ENCODE measurements at regions not wholly inside any gene's neighbourhood (a gene's known extent, or its start where the extent isn't known, plus 50 kb on each side); places are given as distances from the start of the nearest gene placed in this dataset.

DNA sequence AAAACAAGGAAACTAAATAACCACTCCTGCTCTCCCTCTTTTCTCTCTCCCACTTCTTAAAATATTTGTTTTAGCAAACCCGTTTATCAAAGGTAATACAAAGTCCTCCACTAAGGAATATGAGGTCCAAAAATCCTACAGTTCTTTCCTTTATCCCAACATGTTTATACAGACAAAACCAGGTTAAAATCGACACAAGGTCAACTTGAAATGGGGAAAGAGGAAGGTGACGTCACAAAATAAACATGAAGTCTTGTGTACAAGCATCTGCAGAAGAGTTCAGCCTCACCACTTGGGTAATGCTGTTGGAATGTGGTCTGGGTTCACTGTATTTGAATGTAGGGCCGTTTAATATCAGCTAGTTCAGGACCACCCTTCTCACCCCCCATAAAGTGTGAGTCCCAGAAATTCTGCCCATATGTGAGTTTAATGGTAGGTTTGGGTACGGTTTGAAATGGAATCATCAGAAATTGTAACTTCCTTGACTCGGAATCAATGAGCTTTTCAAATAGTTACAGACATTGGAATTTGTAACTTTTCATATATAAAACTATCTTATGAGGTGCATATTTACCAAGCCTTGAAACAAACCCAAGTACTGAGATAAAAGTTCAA is 120.0 kb upstream of the SLC38A2 start:
- H3K27ac ChIP-seq (ENCODE audit: low read depth, low read length): no peak overlapping the region
- no peak overlapping the region for H3K4me3 ChIP-seq (ENCODE audit: low read length in 3 of 3)
- H3K27me3 ChIP-seq (ENCODE audit: control insufficient read depth in 3 of 3, insufficient read depth in 3 of 3, low read length in 3 of 3): no peaks in the 10 kb centered on the region
- H3K9me3 ChIP-seq (ENCODE audit: control insufficient read depth in 3 of 3, low read length in 3 of 3): no peaks in the 10 kb centered on the region
- H3K36me3 ChIP-seq (ENCODE audit: control insufficient read depth in 3 of 3, insufficient read depth in 3 of 3, low read length in 3 of 3): no peaks in the 10 kb centered on the region
- no peak overlapping the region for H3K9ac ChIP-seq (ENCODE audit: low read depth in 1 of 3, low read length in 3 of 3)
- H3K4me1 ChIP-seq (ENCODE audit: control insufficient read depth in 3 of 3, insufficient read depth in 3 of 3, low read length in 3 of 3): peaks cover 5 to 9% (median 9%) of the 10 kb centered on the region in 3 donors

DNA sequence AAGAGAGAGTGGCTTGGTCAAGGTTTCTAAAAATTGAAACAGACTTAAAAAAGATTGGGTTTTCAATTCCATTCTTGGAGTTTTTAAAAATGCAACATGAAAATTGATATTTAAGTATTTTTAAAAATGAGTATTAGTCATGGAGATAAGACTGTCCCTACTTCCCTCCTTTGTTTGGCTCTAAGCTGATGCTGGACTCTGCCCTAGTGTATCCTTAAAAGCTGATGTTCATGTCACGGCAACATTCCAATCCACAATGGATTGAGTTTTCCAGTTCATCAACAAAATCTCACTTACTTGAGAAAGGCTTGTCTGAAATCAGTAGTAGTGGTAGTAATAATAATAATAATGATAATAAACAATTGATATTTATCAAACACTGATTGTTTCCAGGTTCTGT is 119.0 kb upstream of the SLC38A2 start:
- no peaks in the 10 kb centered on the region for H3K36me3 ChIP-seq (ENCODE audit: control insufficient read depth in 3 of 3, insufficient read depth in 3 of 3, low read length in 3 of 3)
- no peaks in the 10 kb centered on the region for H3K9me3 ChIP-seq (ENCODE audit: control insufficient read depth in 3 of 3, low read length in 3 of 3)
- peaks cover 5 to 9% (median 9%) of the 10 kb centered on the region in 3 donors for H3K4me1 ChIP-seq (ENCODE audit: control insufficient read depth in 3 of 3, insufficient read depth in 3 of 3, low read length in 3 of 3)
- H3K27ac ChIP-seq (ENCODE audit: low read depth, low read length): no peak overlapping the region
- H3K4me3 ChIP-seq (ENCODE audit: low read length in 3 of 3): no peak overlapping the region
- no peaks in the 10 kb centered on the region for H3K27me3 ChIP-seq (ENCODE audit: control insufficient read depth in 3 of 3, insufficient read depth in 3 of 3, low read length in 3 of 3)
- no peak overlapping the region for H3K9ac ChIP-seq (ENCODE audit: low read depth in 1 of 3, low read length in 3 of 3)

- H3K4me1 ChIP-seq (ENCODE audit: control insufficient read depth in 3 of 3, insufficient read depth in 3 of 3, low read length in 3 of 3): peaks cover 5 to 9% (median 9%) of the 10 kb centered on the region in 3 donors
- no peak overlapping the region for H3K27ac ChIP-seq (ENCODE audit: low read depth, low read length)
- no peak overlapping the region for H3K4me3 ChIP-seq (ENCODE audit: low read length in 3 of 3)
- no peaks in the 10 kb centered on the region for H3K36me3 ChIP-seq (ENCODE audit: control insufficient read depth in 3 of 3, insufficient read depth in 3 of 3, low read length in 3 of 3)
- no peak overlapping the region for H3K9ac ChIP-seq (ENCODE audit: low read depth in 1 of 3, low read length in 3 of 3)
- no peaks in the 10 kb centered on the region for H3K9me3 ChIP-seq (ENCODE audit: control insufficient read depth in 3 of 3, low read length in 3 of 3)
- H3K27me3 ChIP-seq (ENCODE audit: control insufficient read depth in 3 of 3, insufficient read depth in 3 of 3, low read length in 3 of 3): no peaks in the 10 kb centered on the region
Measured at GRCh38 chr12:46490635-46491034, 118.1 kb upstream of the SLC38A2 start.

GRCh38 chr12:46489951-46490388 is 117.4 kb upstream of the SLC38A2 start:
- Histone ChIP-seq H3K4me1 (ENCODE audit: control insufficient read depth in 3 of 3, insufficient read depth in 3 of 3, low read length in 3 of 3) (peaks cover 5 to 9% (median 9%) of the 10 kb centered on the region in 3 donors), H3K9ac (ENCODE audit: low read depth in 1 of 3, low read length in 3 of 3) (no peak overlapping the region), H3K36me3 (ENCODE audit: control insufficient read depth in 3 of 3, insufficient read depth in 3 of 3, low read length in 3 of 3) (no peaks in the 10 kb centered on the region), H3K9me3 (ENCODE audit: control insufficient read depth in 3 of 3, low read length in 3 of 3) (no peaks in the 10 kb centered on the region), H3K4me3 (ENCODE audit: low read length in 3 of 3) (no peak overlapping the region), H3K27ac (ENCODE audit: low read depth, low read length) (no peak overlapping the region), H3K27me3 (ENCODE audit: control insufficient read depth in 3 of 3, insufficient read depth in 3 of 3, low read length in 3 of 3) (no peaks in the 10 kb centered on the region)

DNA sequence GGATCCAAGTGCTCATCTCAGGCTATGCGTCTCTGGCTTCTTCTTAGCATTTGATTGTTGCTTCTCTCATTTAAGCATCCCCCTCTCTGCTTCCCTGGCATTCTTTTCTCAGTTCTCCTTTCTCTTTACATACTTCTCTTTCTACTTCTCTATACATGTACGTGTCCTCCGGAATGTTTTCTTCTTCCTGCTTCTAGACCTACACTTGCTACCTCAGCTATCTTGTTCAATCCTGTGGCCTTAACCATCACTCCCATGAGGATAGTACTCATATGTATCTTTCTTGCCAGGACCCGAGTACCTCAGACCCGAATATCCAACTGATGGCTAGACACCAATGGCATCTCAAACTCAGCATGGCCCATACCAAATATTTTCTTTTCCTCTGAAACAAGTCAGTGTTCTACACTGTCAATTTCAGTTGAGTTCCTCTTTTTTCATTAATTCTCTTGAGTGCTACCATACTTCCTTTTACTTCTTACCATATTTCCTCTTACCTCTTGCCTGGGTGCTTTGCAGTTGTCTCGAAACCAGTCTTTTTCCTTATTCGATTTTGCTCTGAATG is 115.1 kb upstream of the SLC38A2 start:
- Histone ChIP-seq H3K27ac (ENCODE audit: low read depth, low read length) (no peak overlapping the region), H3K4me1 (ENCODE audit: control insufficient read depth in 3 of 3, insufficient read depth in 3 of 3, low read length in 3 of 3) (peaks cover 5 to 9% (median 9%) of the 10 kb centered on the region in 3 donors)

GRCh38 chr12:46486588-46486987 is 114.0 kb upstream of the SLC38A2 start:
- Histone ChIP-seq H3K27ac (ENCODE audit: low read depth, low read length) (no peak overlapping the region), H3K4me1 (ENCODE audit: control insufficient read depth in 3 of 3, insufficient read depth in 3 of 3, low read length in 3 of 3) (peaks cover 5 to 9% (median 9%) of the 10 kb centered on the region in 3 donors), H3K9me3 (ENCODE audit: control insufficient read depth in 3 of 3, low read length in 3 of 3) (no peaks in the 10 kb centered on the region), H3K36me3 (ENCODE audit: control insufficient read depth in 3 of 3, insufficient read depth in 3 of 3, low read length in 3 of 3) (no peaks in the 10 kb centered on the region), H3K9ac (ENCODE audit: low read depth in 1 of 3, low read length in 3 of 3) (no peak overlapping the region), H3K4me3 (ENCODE audit: low read length in 3 of 3) (no peak overlapping the region), H3K27me3 (ENCODE audit: control insufficient read depth in 3 of 3, insufficient read depth in 3 of 3, low read length in 3 of 3) (no peaks in the 10 kb centered on the region)

More for the DNA sequence above, 115.1 kb upstream of the SLC38A2 start:
- Histone ChIP-seq H3K36me3 (ENCODE audit: control insufficient read depth in 3 of 3, insufficient read depth in 3 of 3, low read length in 3 of 3) (no peaks in the 10 kb centered on the region), H3K9me3 (ENCODE audit: control insufficient read depth in 3 of 3, low read length in 3 of 3) (no peaks in the 10 kb centered on the region), H3K9ac (ENCODE audit: low read depth in 1 of 3, low read length in 3 of 3) (no peak overlapping the region), H3K4me3 (ENCODE audit: low read length in 3 of 3) (no peak overlapping the region), H3K27me3 (ENCODE audit: control insufficient read depth in 3 of 3, insufficient read depth in 3 of 3, low read length in 3 of 3) (no peaks in the 10 kb centered on the region)

DNA sequence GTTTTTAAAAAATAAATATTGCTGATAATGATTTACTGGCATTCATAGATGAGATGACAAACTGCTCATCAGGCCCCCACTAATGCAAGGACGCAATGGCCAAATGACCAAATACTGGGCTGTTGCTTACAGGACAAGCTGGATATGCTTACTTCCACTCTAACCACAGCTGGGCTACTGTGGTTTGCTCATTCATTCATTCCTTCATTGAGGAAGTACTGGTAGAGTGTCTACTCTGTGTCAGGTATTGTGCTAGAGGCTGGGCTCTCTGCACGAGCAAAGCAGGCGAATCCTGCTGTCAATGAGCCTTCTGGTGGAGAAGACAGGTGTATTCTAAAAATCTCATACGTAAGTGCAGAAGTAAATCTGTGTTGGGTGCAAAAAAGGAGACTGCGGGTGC is 113.3 kb upstream of the SLC38A2 start:
- no peak overlapping the region for H3K27ac ChIP-seq (ENCODE audit: low read depth, low read length)

DNA sequence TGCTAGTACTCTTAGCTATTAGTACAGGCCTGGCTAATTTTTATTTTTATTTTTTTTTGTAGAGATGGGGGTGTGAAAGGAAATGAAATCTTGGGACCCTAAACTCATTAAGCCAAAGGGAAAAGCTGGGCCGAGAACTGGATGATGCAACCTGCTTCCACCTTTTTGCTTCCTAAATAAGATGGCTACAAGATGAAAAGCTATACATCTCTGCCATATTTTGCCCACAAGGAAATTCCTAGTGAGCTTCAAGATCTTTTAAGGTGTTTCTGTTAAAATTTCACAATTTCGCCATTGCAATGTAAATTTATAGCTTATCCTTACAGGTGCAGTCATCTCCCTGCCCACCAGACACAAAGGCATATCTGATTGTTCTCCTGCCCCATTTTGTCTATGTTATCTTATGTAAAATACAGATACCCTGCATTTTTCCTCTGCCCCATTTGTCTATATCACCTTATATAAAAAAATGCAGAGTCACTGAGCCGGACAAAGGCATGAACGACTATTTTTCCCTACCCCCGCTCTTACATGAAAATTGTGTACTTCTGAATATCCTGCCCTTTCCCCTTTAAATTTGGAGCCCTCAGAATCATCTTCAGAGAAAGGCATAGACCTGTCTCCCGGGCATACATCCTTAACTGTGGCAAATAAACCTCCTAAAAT is 112.0 kb upstream of the SLC38A2 start:
- H3K4me1 ChIP-seq (ENCODE audit: control insufficient read depth in 3 of 3, insufficient read depth in 3 of 3, low read length in 3 of 3): peaks cover 0 to 2% (median 2%) of the 10 kb centered on the region in 3 donors
- H3K9me3 ChIP-seq (ENCODE audit: control insufficient read depth in 3 of 3, low read length in 3 of 3): no peaks in the 10 kb centered on the region
- no peak overlapping the region for H3K4me3 ChIP-seq (ENCODE audit: low read length in 3 of 3)
- no peaks in the 10 kb centered on the region for H3K36me3 ChIP-seq (ENCODE audit: control insufficient read depth in 3 of 3, insufficient read depth in 3 of 3, low read length in 3 of 3)
- no peaks in the 10 kb centered on the region for H3K27me3 ChIP-seq (ENCODE audit: control insufficient read depth in 3 of 3, insufficient read depth in 3 of 3, low read length in 3 of 3)
- no peak overlapping the region for H3K27ac ChIP-seq (ENCODE audit: low read depth, low read length)
- no peak overlapping the region for H3K9ac ChIP-seq (ENCODE audit: low read depth in 1 of 3, low read length in 3 of 3)

More for the DNA sequence above, 113.3 kb upstream of the SLC38A2 start:
- Histone ChIP-seq H3K9me3 (ENCODE audit: control insufficient read depth in 3 of 3, low read length in 3 of 3) (no peaks in the 10 kb centered on the region), H3K4me3 (ENCODE audit: low read length in 3 of 3) (no peak overlapping the region), H3K4me1 (ENCODE audit: control insufficient read depth in 3 of 3, insufficient read depth in 3 of 3, low read length in 3 of 3) (peaks cover 5 to 9% (median 9%) of the 10 kb centered on the region in 3 donors), H3K9ac (ENCODE audit: low read depth in 1 of 3, low read length in 3 of 3) (no peak overlapping the region), H3K36me3 (ENCODE audit: control insufficient read depth in 3 of 3, insufficient read depth in 3 of 3, low read length in 3 of 3) (no peaks in the 10 kb centered on the region), H3K27me3 (ENCODE audit: control insufficient read depth in 3 of 3, insufficient read depth in 3 of 3, low read length in 3 of 3) (no peaks in the 10 kb centered on the region)

DNA sequence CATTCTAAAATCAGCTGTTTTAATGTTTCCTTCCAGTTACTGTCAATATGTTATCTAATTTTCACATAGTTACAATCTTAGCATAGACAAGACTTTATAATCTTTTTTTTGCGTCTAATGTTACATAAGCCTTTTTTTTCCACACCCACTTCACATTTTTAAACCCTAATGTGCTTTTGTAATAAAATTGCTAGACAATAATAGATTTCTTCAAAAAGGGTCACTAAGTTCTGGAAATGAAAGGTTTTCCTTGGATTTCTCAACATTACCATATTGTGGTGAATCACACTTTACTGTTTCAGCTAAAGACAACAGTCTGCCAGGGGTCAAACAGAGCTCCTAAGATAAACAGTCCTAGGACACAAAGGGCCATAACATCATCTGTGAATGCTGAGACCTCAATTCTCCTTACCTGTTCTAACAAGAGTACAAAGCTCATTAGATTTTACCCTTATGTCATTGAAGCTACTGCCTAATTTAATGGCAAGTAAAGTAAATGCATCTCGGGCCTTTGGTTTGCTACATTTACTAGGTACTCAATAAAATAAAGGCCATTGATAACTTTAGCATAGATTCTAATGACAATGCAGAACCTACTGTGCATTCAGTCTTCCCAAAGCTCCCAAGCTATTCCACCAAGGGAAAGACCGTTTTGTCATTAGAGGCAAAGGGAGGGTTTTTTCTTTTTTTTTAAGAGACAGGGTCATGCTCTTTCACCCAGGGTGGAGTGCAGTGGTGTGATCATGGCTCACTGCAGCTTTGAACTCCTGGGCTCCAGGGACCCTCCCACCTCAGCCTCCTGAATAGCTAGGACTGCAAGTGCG is 111.2 kb upstream of the SLC38A2 start:
- no peaks in the 10 kb centered on the region for H3K9me3 ChIP-seq (ENCODE audit: control insufficient read depth in 3 of 3, low read length in 3 of 3)
- H3K27ac ChIP-seq (ENCODE audit: low read depth, low read length): no peak overlapping the region
- H3K9ac ChIP-seq (ENCODE audit: low read depth in 1 of 3, low read length in 3 of 3): no peak overlapping the region
- no peaks in the 10 kb centered on the region for H3K4me1 ChIP-seq (ENCODE audit: control insufficient read depth in 3 of 3, insufficient read depth in 3 of 3, low read length in 3 of 3)
- H3K4me3 ChIP-seq (ENCODE audit: low read length in 3 of 3): no peak overlapping the region
- no peaks in the 10 kb centered on the region for H3K27me3 ChIP-seq (ENCODE audit: control insufficient read depth in 3 of 3, insufficient read depth in 3 of 3, low read length in 3 of 3)
- H3K36me3 ChIP-seq (ENCODE audit: control insufficient read depth in 3 of 3, insufficient read depth in 3 of 3, low read length in 3 of 3): no peaks in the 10 kb centered on the region
